ENCODE measurements at regions not wholly inside any gene's neighbourhood (a gene's known extent, or its start where the extent isn't known, plus 50 kb on each side); places are given as distances from the start of the nearest gene placed in this dataset.

GRCh38 chr10:45514291-45515270 lies 140.6 kb downstream of the ALOX5 start:
- no peak for TF ChIP-seq POLR2A (IDR thresholded peaks at IDR 0.05)
- no peak for TF ChIP-seq CTCF (IDR thresholded peaks at IDR 0.05)
